ENCODE measurements at regions not wholly inside any gene's neighbourhood (a gene's known extent, or its start where the extent isn't known, plus 50 kb on each side); places are given as distances from the start of the nearest gene placed in this dataset.

GRCh38 chr6:81241126-81242041, 511.1 kb downstream of the TENT5A start:
- Histone ChIP-seq H3K4me3 (replicated peaks; ENCODE audit: insufficient read depth, low read length) (no peak overlapping the region), H3K27ac (replicated peaks) (no peak overlapping the region), H3K27me3 (ENCODE audit: insufficient read depth, poor library complexity, severe bottlenecking) (no peaks in the 10 kb centered on the region)
- no peak for TF ChIP-seq REST (IDR thresholded peaks at IDR 0.05; ENCODE audit: insufficient replicate concordance, low read depth)
- peak in 1 of 2 experiments; percentile 7 for DNase-seq (ENCODE audit: low read depth in 1 of 2, low spot score in 1 of 2)

- Histone ChIP-seq H3K27me3 (ENCODE audit: insufficient read depth, poor library complexity, severe bottlenecking) (no peaks in the 10 kb centered on the region), H3K4me3 (replicated peaks; ENCODE audit: insufficient read depth, low read length) (no peak overlapping the region), H3K27ac (replicated peaks) (no peak overlapping the region)
- TF ChIP-seq REST (IDR thresholded peaks at IDR 0.05; ENCODE audit: insufficient replicate concordance, low read depth) (no peak), CTCF (IDR thresholded peaks at IDR 0.05; ENCODE audit: insufficient read depth, low read length) (no peak), POLR2AphosphoS5 (IDR thresholded peaks at IDR 0.05; ENCODE audit: low read depth) (no peak), SPI1 (IDR thresholded peaks at IDR 0.05; ENCODE audit: borderline replicate concordance, low read depth) (no peak), GABPA (IDR thresholded peaks at IDR 0.05; ENCODE audit: low read depth) (no peak)
- DNase-seq (ENCODE audit: low read depth in 1 of 2, low spot score in 1 of 2): no peak
Measured at GRCh38 chr6:81238390-81238789, 514.1 kb downstream of the TENT5A start.

- DNase-seq (ENCODE audit: low read depth in 1 of 2, low spot score in 1 of 2): no peak
- no peak overlapping the region for H3K27ac ChIP-seq (replicated peaks)
- TF ChIP-seq CTCF (IDR thresholded peaks at IDR 0.05; ENCODE audit: insufficient read depth, low read length) (no peak), POLR2AphosphoS5 (IDR thresholded peaks at IDR 0.05; ENCODE audit: low read depth) (no peak), REST (IDR thresholded peaks at IDR 0.05; ENCODE audit: insufficient replicate concordance, low read depth) (no peak), GABPA (IDR thresholded peaks at IDR 0.05; ENCODE audit: low read depth) (no peak), SPI1 (IDR thresholded peaks at IDR 0.05; ENCODE audit: borderline replicate concordance, low read depth) (no peak)
Measured at GRCh38 chr6:81237226-81237625, 515.3 kb downstream of the TENT5A start.

More at GRCh38 chr6:81237226-81237625, 515.3 kb downstream of the TENT5A start:
- Histone ChIP-seq H3K27me3 (ENCODE audit: insufficient read depth, poor library complexity, severe bottlenecking) (no peaks in the 10 kb centered on the region), H3K4me3 (replicated peaks; ENCODE audit: insufficient read depth, low read length) (no peak overlapping the region)

All from HL-60 (cell line).